ENCODE measurements at regions not wholly inside any gene's neighbourhood (a gene's known extent, or its start where the extent isn't known, plus 50 kb on each side); places are given as distances from the start of the nearest gene placed in this dataset.

GRCh38 chr6:106790149-106790770, 160.9 kb downstream of the QRSL1 start:
- Histone ChIP-seq H3K9me3 (ENCODE audit: control extremely low read depth in 1 of 3, control insufficient read depth in 2 of 3, insufficient read depth in 1 of 3, low read length in 2 of 3) (no peaks in the 10 kb centered on the region), H3K27me3 (replicated peaks in 1 of 4; ENCODE audit: control extremely low read depth in 1 of 4, control insufficient read depth in 3 of 4, insufficient read depth in 4 of 4, low read length in 3 of 4) (no peaks in the 10 kb centered on the region), H3K9ac (ENCODE audit: low read length) (no peak overlapping the region), H2AFZ (ENCODE audit: insufficient read depth, low read depth, low read length, poor library complexity, severe bottlenecking) (peak overlapping the region; percentile 17), H3K4me1 (ENCODE audit: control insufficient read depth in 2 of 2, insufficient read depth in 2 of 2, low read length in 2 of 2) (peaks cover 21 to 25% of the 10 kb centered on the region in 2 donors), H4K20me1 (ENCODE audit: control insufficient read depth, insufficient read depth, low read length, poor library complexity, severe bottlenecking) (no peaks in the 10 kb centered on the region), H3K4me2 (replicated peaks; ENCODE audit: low read depth, low read length, poor library complexity, severe bottlenecking) (peak overlapping the region; percentile 44), H3K4me3 (ENCODE audit: control extremely low read depth in 1 of 5, extremely low read depth in 1 of 5, insufficient read depth in 1 of 5, low read depth in 2 of 5, low read length in 4 of 5) (no peak overlapping the region), H3K36me3 (replicated peaks in 1 of 2; ENCODE audit: control extremely low read depth in 1 of 2, control insufficient read depth in 1 of 2, extremely low read depth in 1 of 2, insufficient read depth in 2 of 2, low read length in 1 of 2) (no peaks in the 10 kb centered on the region), H3K27ac (ENCODE audit: low read length in 2 of 2) (peak overlapping the region in 1 of 2 donors; percentile 20), H3K79me2 (ENCODE audit: control insufficient read depth, insufficient read depth, low read length) (no peaks in the 10 kb centered on the region)
- no peak for ATAC-seq (ENCODE audit: low read depth)
- peak overlapping the region; percentile 69 for H3K27ac Mint-ChIP-seq
- CTCF ChIA-PET = no interaction called here
- H3K4me3 Mint-ChIP-seq = peak overlapping the region; percentile 1
- no peaks in the 10 kb centered on the region for H3K9me3 Mint-ChIP-seq (ENCODE audit: insufficient read depth)
- H3K27me3 Mint-ChIP-seq = no peaks in the 10 kb centered on the region
- POLR2A ChIA-PET = interaction anchor here (0.7 kb wide), 1 partner anchor 120 kb away, joined by 3 read pairs; no protein-coding TSS in a partner anchor
- WGBS (ENCODE audit: insufficient coverage) = 95% methylated on average over 4 of the region's 8 CpGs
- DNase-seq = peak; percentile 40
- intact Hi-C loops (cut with micrococcal nuclease) = no loop called here
- TF ChIP-seq CTCF (IDR thresholded peaks at IDR 0.05) = no peak
- no peak for TF ChIP-seq EZH2 (IDR thresholded peaks at IDR 0.05; ENCODE audit: borderline replicate concordance, insufficient read depth, low read depth, low read length, poor library complexity, severe bottlenecking)
- peaks cover 27% of the 10 kb centered on the region for H3K4me1 Mint-ChIP-seq

GRCh38 chr6:106789428-106790148, 160.2 kb downstream of the QRSL1 start:
- intact Hi-C loops (cut with micrococcal nuclease) = no loop called here
- no peak overlapping the region for H3K9ac ChIP-seq (ENCODE audit: low read length)
- Mint-ChIP-seq H3K27ac (peak overlapping the region; percentile 69), H3K27me3 (no peaks in the 10 kb centered on the region), H3K9me3 (ENCODE audit: insufficient read depth) (no peaks in the 10 kb centered on the region), H3K4me3 (no peak overlapping the region), H3K4me1 (peaks cover 27% of the 10 kb centered on the region)
- H3K9me3 ChIP-seq (ENCODE audit: control extremely low read depth in 1 of 3, control insufficient read depth in 2 of 3, insufficient read depth in 1 of 3, low read length in 2 of 3) = no peaks in the 10 kb centered on the region
- H3K79me2 ChIP-seq (ENCODE audit: control insufficient read depth, insufficient read depth, low read length) = no peaks in the 10 kb centered on the region
- no peaks in the 10 kb centered on the region for H3K27me3 ChIP-seq (replicated peaks in 1 of 4; ENCODE audit: control extremely low read depth in 1 of 4, control insufficient read depth in 3 of 4, insufficient read depth in 4 of 4, low read length in 3 of 4)
- ChIA-PET POLR2A (interaction anchor here (0.7 kb wide), 1 partner anchor 120 kb away, joined by 3 read pairs; no protein-coding TSS in a partner anchor), CTCF (no interaction called here)
- 100% methylated on average over 1 of the region's 3 CpGs for WGBS (ENCODE audit: insufficient coverage)
- H3K4me3 ChIP-seq (ENCODE audit: control extremely low read depth in 1 of 5, extremely low read depth in 1 of 5, insufficient read depth in 1 of 5, low read depth in 2 of 5, low read length in 4 of 5) = no peak overlapping the region
- H3K4me2 ChIP-seq (replicated peaks; ENCODE audit: low read depth, low read length, poor library complexity, severe bottlenecking) = peak overlapping the region; percentile 44
- H2AFZ ChIP-seq (ENCODE audit: insufficient read depth, low read depth, low read length, poor library complexity, severe bottlenecking) = peak overlapping the region; percentile 22
- DNase-seq (no peak), ATAC-seq (ENCODE audit: low read depth) (no peak)
- TF ChIP-seq EZH2 (IDR thresholded peaks at IDR 0.05; ENCODE audit: borderline replicate concordance, insufficient read depth, low read depth, low read length, poor library complexity, severe bottlenecking) = no peak
- no peak for TF ChIP-seq CTCF (IDR thresholded peaks at IDR 0.05)
- H3K27ac ChIP-seq (ENCODE audit: low read length in 2 of 2) = peak overlapping the region in 1 of 2 donors; percentile 20
- H4K20me1 ChIP-seq (ENCODE audit: control insufficient read depth, insufficient read depth, low read length, poor library complexity, severe bottlenecking) = no peaks in the 10 kb centered on the region
- H3K36me3 ChIP-seq (replicated peaks in 1 of 2; ENCODE audit: control extremely low read depth in 1 of 2, control insufficient read depth in 1 of 2, extremely low read depth in 1 of 2, insufficient read depth in 2 of 2, low read length in 1 of 2) = no peaks in the 10 kb centered on the region
- H3K4me1 ChIP-seq (ENCODE audit: control insufficient read depth in 2 of 2, insufficient read depth in 2 of 2, low read length in 2 of 2) = peaks cover 21 to 25% of the 10 kb centered on the region in 2 donors
